ENCODE measurements at regions not wholly inside any gene's neighbourhood (a gene's known extent, or its start where the extent isn't known, plus 50 kb on each side); places are given as distances from the start of the nearest gene placed in this dataset.
A peak's percentile ranks its signal among the peaks of the same experiment; 100 is the strongest.

DNA sequence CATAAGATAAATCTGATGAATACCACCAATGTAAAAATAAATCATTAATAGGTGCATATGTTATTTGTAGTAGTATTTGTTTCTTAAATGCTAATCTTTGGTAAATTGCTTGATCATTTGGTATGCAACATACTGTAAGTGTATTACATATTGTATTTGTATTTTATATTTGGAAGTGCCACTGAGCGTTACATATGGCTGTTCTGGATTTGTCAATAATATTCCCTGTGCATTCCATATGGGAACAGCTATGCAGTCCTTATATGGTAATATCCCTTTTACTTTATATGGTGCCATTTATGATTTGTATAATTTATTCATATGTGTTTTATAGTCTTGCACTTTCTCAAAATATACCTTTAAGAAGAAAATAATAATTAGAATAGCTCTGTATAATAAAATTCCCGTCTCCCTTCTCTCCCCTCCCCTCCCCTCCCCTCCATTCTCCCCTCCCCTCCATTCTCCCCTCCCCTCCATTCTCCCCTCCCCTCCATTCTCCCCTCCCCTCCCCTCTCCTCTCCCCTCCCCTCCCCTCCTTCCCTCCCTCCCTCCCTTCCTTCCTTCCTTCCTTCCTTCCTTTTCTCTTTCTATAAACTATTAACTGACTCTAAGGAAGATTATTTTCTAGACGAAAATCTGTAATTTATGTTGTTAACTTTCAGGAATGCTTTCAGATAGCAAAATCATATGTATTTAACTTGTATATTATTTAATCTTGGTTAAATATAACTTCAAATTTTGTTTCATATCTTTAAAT lies 241.4 kb downstream of the CSNK1G3 start:
- Histone ChIP-seq H3K27ac (ENCODE audit: control insufficient read depth, insufficient read depth, low read length) (no peak overlapping the region), H2AFZ (ENCODE audit: control insufficient read depth, low read length) (no peak overlapping the region), H3K9me3 (ENCODE audit: control insufficient read depth, low read depth, low read length) (no peaks in the 10 kb centered on the region), H3K4me3 (ENCODE audit: control insufficient read depth in 2 of 3, extremely low read depth in 1 of 3, insufficient read depth in 2 of 3, low read depth in 1 of 3, low read length in 3 of 3) (no peak overlapping the region), H4K20me1 (ENCODE audit: control insufficient read depth, extremely low read depth, insufficient read depth, low read length) (no peaks in the 10 kb centered on the region), H3K4me2 (ENCODE audit: control insufficient read depth, extremely low read depth, insufficient read depth, low read depth, low read length) (no peak overlapping the region), H3K9me1 (ENCODE audit: control insufficient read depth, extremely low read depth, insufficient read depth, low read length) (no peaks in the 10 kb centered on the region), H3K79me2 (ENCODE audit: control insufficient read depth, insufficient read depth, low read length) (no peaks in the 10 kb centered on the region), H3K27me3 (ENCODE audit: control insufficient read depth, extremely low read depth, insufficient read depth, low read length) (no peaks in the 10 kb centered on the region), H3K9ac (ENCODE audit: control insufficient read depth, extremely low read depth, insufficient read depth, low read length) (no peak overlapping the region), H3K36me3 (ENCODE audit: control insufficient read depth in 2 of 2, extremely low read depth in 1 of 2, insufficient read depth in 2 of 2, low read length in 2 of 2) (no peaks in the 10 kb centered on the region), H3K4me1 (ENCODE audit: control insufficient read depth, extremely low read depth, insufficient read depth, low read length) (peaks cover 5% of the 10 kb centered on the region)
- dilution Hi-C loops (cut with MboI; ENCODE audit: extremely low pct_ligation_motif_present, low sequenced_read_pairs): no loop called here
- FAIRE-seq (no peak), DNase-seq (ENCODE audit: low read depth, low spot score) (no peak)
- TF ChIP-seq, protein P1, sequence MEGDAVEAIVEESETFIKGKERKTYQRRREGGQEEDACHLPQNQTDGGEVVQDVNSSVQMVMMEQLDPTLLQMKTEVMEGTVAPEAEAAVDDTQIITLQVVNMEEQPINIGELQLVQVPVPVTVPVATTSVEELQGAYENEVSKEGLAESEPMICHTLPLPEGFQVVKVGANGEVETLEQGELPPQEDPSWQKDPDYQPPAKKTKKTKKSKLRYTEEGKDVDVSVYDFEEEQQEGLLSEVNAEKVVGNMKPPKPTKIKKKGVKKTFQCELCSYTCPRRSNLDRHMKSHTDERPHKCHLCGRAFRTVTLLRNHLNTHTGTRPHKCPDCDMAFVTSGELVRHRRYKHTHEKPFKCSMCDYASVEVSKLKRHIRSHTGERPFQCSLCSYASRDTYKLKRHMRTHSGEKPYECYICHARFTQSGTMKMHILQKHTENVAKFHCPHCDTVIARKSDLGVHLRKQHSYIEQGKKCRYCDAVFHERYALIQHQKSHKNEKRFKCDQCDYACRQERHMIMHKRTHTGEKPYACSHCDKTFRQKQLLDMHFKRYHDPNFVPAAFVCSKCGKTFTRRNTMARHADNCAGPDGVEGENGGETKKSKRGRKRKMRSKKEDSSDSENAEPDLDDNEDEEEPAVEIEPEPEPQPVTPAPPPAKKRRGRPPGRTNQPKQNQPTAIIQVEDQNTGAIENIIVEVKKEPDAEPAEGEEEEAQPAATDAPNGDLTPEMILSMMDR (optimal IDR thresholded peaks at IDR 0.05 in 1 of 3, IDR thresholded peaks at IDR 0.05 in 1 of 3, conservative IDR thresholded peaks at IDR 0.05 in 1 of 3; ENCODE audit: extremely low read depth in 1 of 3, insufficient read depth in 2 of 3, low read length in 3 of 3): no peak
- TF ChIP-seq EZH2 (IDR thresholded peaks at IDR 0.05; ENCODE audit: low read length): no peak

DNA sequence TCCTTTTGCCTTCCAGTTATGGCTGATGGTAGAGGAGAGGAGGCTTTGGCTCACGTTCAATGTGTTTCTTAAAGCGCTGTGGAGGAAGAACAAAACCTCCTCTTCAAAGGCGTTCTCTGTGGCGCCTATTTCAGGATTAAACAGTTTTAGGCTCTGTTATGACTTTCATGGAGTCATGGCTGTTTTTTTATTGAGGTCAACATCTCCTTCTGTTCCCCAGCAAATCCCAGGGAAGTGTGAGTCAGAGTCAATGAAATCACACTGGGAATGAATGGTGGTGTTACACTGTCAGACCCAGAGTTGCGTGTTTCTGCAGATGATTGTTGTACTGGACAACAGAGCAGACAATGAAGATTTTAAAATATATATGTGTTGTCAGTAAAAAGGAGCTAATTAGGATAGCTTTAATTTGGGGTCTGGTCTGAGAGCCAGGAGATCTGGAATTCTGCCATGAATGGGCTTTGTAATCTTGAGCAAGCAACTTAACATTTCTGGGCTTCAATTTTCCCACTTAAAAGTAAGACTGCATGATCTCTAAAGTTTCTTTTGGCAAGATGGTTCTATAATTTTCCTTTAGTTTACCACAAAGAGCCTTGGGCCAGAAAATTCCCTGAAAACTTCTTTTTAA lies 240.7 kb downstream of the CSNK1G3 start:
- dilution Hi-C loops (cut with MboI; ENCODE audit: extremely low pct_ligation_motif_present, low sequenced_read_pairs): no loop called here
- H3K4me2 ChIP-seq (ENCODE audit: control insufficient read depth, extremely low read depth, insufficient read depth, low read depth, low read length): no peak overlapping the region
- H3K9ac ChIP-seq (ENCODE audit: control insufficient read depth, extremely low read depth, insufficient read depth, low read length): no peak overlapping the region
- no peaks in the 10 kb centered on the region for H4K20me1 ChIP-seq (ENCODE audit: control insufficient read depth, extremely low read depth, insufficient read depth, low read length)
- no peaks in the 10 kb centered on the region for H3K9me3 ChIP-seq (ENCODE audit: control insufficient read depth, low read depth, low read length)
- H3K36me3 ChIP-seq (ENCODE audit: control insufficient read depth in 2 of 2, extremely low read depth in 1 of 2, insufficient read depth in 2 of 2, low read length in 2 of 2): no peaks in the 10 kb centered on the region
- H3K4me3 ChIP-seq (ENCODE audit: control insufficient read depth in 2 of 3, extremely low read depth in 1 of 3, insufficient read depth in 2 of 3, low read depth in 1 of 3, low read length in 3 of 3): no peak overlapping the region
- peak overlapping the region; percentile 5 for H2AFZ ChIP-seq (ENCODE audit: control insufficient read depth, low read length)
- no peak for TF ChIP-seq EZH2 (IDR thresholded peaks at IDR 0.05; ENCODE audit: low read length)
- TF ChIP-seq, protein P1 (optimal IDR thresholded peaks at IDR 0.05 in 1 of 3, IDR thresholded peaks at IDR 0.05 in 1 of 3, conservative IDR thresholded peaks at IDR 0.05 in 1 of 3; ENCODE audit: extremely low read depth in 1 of 3, insufficient read depth in 2 of 3, low read length in 3 of 3): no peak
- H3K4me1 ChIP-seq (ENCODE audit: control insufficient read depth, extremely low read depth, insufficient read depth, low read length): peaks cover 5% of the 10 kb centered on the region
- H3K9me1 ChIP-seq (ENCODE audit: control insufficient read depth, extremely low read depth, insufficient read depth, low read length): no peaks in the 10 kb centered on the region
- no peak for DNase-seq (ENCODE audit: low read depth, low spot score)
- H3K27ac ChIP-seq (ENCODE audit: control insufficient read depth, insufficient read depth, low read length): no peak overlapping the region
- FAIRE-seq: peak; percentile 55
- no peaks in the 10 kb centered on the region for H3K79me2 ChIP-seq (ENCODE audit: control insufficient read depth, insufficient read depth, low read length)
- H3K27me3 ChIP-seq (ENCODE audit: control insufficient read depth, extremely low read depth, insufficient read depth, low read length): no peaks in the 10 kb centered on the region

All from keratinocyte (primary cell).